Fibroblast of the aortic adventitia (primary cell): ENCODE measurements at regions not wholly inside any gene's neighbourhood (a gene's known extent, or its start where the extent isn't known, plus 50 kb on each side); places are given as distances from the start of the nearest gene placed in this dataset.

Experiments used
- DNase-seq: peaks from one replicate; pipeline ENCODE4 v3.0.0-alpha.2; 2010; ENCODE audit warnings: low read depth
- H3K4me3 ChIP-seq: 2 replicates; pipeline ENCODE4 v1.5.1; 2011; ENCODE audit warnings: low read depth, mild to moderate bottlenecking, control low read depth, low read length, moderate library complexity
- TF ChIP-seq, protein P1 (sequence below): IDR thresholded peaks from 2 replicates; pipeline ENCODE4 v1.5.1; 2011; ENCODE audit warnings: mild to moderate bottlenecking, low read length, control low read depth, inconsistent platforms; ENCODE audit not compliant: insufficient read depth

DNA sequence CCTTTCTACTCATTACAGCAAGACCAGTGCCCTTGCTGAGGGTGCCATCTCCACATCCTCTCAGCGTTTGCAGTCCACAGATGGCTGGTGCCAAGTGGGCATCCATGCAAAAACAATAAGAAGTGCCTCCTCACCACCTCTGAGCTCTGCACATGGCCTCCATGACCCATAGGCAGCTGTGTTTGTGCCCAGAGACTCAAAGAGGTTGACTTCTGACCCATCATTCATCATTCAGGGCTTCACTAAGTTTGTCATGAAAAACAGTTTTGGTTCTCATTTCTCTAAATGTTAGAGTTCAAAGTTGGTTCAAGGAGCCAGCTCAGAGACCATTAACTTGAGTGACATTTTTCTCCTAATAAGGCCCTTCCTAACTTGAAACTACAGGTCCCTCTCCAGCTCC lies 512.6 kb upstream of the MAP3K7 start:
- TF ChIP-seq, protein P1, sequence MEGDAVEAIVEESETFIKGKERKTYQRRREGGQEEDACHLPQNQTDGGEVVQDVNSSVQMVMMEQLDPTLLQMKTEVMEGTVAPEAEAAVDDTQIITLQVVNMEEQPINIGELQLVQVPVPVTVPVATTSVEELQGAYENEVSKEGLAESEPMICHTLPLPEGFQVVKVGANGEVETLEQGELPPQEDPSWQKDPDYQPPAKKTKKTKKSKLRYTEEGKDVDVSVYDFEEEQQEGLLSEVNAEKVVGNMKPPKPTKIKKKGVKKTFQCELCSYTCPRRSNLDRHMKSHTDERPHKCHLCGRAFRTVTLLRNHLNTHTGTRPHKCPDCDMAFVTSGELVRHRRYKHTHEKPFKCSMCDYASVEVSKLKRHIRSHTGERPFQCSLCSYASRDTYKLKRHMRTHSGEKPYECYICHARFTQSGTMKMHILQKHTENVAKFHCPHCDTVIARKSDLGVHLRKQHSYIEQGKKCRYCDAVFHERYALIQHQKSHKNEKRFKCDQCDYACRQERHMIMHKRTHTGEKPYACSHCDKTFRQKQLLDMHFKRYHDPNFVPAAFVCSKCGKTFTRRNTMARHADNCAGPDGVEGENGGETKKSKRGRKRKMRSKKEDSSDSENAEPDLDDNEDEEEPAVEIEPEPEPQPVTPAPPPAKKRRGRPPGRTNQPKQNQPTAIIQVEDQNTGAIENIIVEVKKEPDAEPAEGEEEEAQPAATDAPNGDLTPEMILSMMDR: no peak
- no peak for DNase-seq
- no peak overlapping the region for H3K4me3 ChIP-seq

DNA sequence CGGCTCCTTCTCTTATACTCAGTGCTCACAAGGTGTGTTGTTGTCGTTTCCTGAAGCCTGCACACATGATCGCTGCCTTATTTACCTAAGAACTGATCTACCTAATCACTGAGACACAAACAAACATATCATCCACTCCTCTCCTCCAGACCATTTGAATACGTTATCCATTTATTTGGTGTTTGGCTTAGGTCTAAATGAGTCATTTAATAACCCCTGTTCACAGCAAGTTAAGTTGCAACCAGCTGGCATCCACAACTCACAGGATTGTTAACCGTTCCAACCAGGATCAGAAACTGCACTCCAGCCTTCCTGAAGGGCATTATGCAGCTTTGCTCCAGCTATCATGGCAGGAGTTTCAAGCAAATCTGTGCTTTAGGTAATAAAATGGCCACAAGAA lies 511.1 kb upstream of the MAP3K7 start:
- TF ChIP-seq, protein P1: no peak
- DNase-seq: no peak
- H3K4me3 ChIP-seq: no peak overlapping the region

DNA sequence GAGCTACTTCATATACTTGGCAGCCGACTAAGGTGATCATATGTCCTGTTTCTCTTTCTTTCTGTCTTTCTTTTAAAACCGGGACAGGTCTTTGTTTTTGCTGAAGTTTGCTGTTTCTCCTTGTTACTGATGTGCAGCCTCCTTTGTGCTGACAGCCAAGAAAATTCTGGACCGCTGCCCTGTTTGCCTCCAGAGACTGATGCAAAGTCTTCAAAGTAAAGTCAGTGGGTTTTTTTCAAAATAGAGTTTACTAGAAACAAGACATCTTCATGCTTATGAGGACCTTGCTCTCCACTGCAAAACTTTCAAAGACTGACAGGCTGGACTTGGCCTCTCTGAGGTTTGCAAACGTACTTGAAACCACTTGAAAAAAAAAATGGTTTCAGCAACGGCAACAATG lies 510.5 kb upstream of the MAP3K7 start:
- H3K4me3 ChIP-seq: no peak overlapping the region
- TF ChIP-seq, protein P1: no peak
- no peak for DNase-seq

DNA sequence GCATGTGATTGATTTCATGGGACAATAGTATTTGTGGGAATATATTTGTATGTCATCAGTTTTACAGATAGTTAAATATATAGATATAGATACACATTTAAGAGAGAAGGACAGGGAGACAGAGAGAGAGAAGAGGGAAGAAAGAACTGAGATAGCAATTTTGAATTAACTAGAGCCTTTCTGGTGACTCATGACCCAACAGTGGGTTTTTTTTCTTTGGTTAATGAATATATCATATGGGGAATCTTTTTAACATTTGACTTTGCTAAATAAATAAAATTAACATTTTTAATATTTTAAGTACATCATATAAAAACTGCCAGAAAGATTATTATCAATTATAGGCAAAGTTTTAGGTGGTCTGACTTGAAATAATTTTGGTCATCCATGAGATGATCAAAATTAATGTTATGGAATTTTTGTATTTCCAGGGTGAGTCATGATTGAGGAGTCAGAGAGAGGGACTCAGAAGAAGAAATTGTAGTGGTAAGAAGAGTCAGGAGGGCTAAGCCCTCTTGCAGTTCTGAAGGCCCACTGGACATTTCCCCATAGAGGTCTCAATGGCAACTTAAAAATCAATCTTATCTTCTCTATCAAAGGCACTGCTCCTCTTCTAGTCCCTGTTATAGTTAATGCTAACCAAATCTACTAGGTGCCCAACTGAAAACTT lies 508.1 kb upstream of the MAP3K7 start:
- DNase-seq: no peak
- TF ChIP-seq, protein P1: no peak
- no peak overlapping the region for H3K4me3 ChIP-seq

DNA sequence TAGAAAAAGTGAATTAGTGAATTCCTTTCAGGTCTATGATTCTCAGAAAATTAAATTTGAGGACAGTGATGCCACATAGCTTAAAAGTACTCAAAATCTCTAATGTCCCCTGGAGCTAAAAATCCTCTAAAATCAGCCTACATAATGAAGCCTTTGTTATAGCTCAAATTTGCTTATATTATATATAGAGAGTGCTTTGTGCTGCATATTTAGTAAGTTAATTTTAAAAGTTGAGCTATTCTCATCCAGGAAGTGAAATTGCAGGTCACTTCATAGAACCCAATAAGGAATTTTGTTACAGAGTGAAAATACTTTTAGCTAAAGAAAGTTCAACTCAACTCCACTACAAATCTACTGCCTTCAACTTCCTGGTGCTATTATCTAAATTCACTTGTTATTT lies 507.5 kb upstream of the MAP3K7 start:
- TF ChIP-seq, protein P1: no peak
- no peak for DNase-seq
- H3K4me3 ChIP-seq: no peak overlapping the region

DNA sequence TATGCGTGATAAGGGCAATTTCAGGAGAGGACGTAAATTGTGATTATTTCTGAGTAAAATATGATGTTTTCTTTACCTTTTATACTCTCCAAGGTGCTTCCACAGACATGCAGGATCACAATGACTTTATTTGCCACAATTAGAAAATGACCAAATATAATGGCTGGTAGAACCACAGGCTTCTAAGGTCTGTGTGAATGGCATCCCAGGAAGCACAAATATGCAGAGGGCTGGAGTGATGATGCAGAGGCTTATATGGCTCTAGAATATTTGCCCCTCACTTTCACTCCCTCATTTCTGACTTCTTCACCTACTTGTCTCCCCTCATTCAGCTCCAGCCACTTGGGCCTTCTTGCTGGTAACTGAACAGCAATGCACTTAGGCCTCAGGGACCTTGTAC lies 502.1 kb upstream of the MAP3K7 start:
- no peak overlapping the region for H3K4me3 ChIP-seq
- TF ChIP-seq, protein P1: no peak
- no peak for DNase-seq

DNA sequence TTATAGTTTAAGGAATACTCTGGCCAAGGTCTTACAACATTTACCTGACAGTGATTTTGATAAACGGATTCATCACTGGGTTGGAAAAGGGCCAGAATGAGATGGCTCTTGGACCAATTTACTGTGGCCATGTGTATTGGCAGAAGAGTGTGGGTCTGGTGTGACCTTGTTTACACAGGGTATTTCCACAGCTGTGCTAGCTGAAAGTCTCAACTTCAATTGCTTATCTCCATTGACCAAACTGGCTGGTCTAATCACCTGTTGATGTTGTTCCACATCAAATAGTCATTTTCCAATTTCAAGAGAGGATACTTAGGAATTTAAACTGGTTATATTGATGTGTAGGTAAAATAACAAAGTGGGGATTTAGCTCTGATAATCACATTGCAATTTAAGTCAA lies 501.6 kb upstream of the MAP3K7 start:
- TF ChIP-seq, protein P1: no peak
- H3K4me3 ChIP-seq: no peak overlapping the region
- no peak for DNase-seq
